Stimulated activated CD4-positive, alpha-beta T cell treated with anti-CD3 and anti-CD28 coated beads, Interleukin-15, amount 100 ng/mL, for 48 hours (primary cell): ENCODE measurements at regions not wholly inside any gene's neighbourhood (a gene's known extent, or its start where the extent isn't known, plus 50 kb on each side); places are given as distances from the start of the nearest gene placed in this dataset.

ENCODE experiments used
- DNase-seq, 2 donors: peaks; one replicate each; pipeline ENCODE4 v3.0.0-alpha.2; 2020; ENCODE audit warnings: low read depth in 2 of 2

GRCh38 chr9:120291050-120291449, 288.9 kb downstream of the CDK5RAP2 start:
- DNase-seq = no peak

GRCh38 chr9:120289990-120290975, 289.7 kb downstream of the CDK5RAP2 start:
- DNase-seq = no peak

GRCh38 chr9:120289098-120289497, 290.9 kb downstream of the CDK5RAP2 start:
- DNase-seq = no peak

- DNase-seq = no peak
Observed at GRCh38 chr9:120286530-120286929, 293.4 kb downstream of the CDK5RAP2 start.

- no peak for DNase-seq
Observed at GRCh38 chr9:120284821-120285220, 295.1 kb downstream of the CDK5RAP2 start.

- DNase-seq = no peak
Observed at GRCh38 chr9:120281665-120282064, 298.3 kb downstream of the CDK5RAP2 start.

GRCh38 chr9:120267929-120268328, 312.0 kb downstream of the CDK5RAP2 start:
- DNase-seq = no peak

GRCh38 chr9:120265791-120266190, 314.2 kb downstream of the CDK5RAP2 start:
- DNase-seq = no peak

- no peak for DNase-seq
Observed at GRCh38 chr9:120264528-120264927, 315.4 kb downstream of the CDK5RAP2 start.

GRCh38 chr9:120263836-120264235, 316.1 kb downstream of the CDK5RAP2 start:
- no peak for DNase-seq

GRCh38 chr9:120261419-120261818, 318.5 kb downstream of the CDK5RAP2 start:
- DNase-seq = no peak

GRCh38 chr9:120259100-120259499, 320.9 kb downstream of the CDK5RAP2 start:
- no peak for DNase-seq

- no peak for DNase-seq
Observed at GRCh38 chr9:120258096-120258495, 321.9 kb downstream of the CDK5RAP2 start.

GRCh38 chr9:120257483-120257882, 322.5 kb downstream of the CDK5RAP2 start:
- no peak for DNase-seq

- DNase-seq = no peak
Observed at GRCh38 chr9:120256146-120256545, 323.8 kb downstream of the CDK5RAP2 start.

GRCh38 chr9:120252248-120252647, 327.7 kb downstream of the CDK5RAP2 start:
- no peak for DNase-seq

GRCh38 chr9:120242116-120242811, 337.7 kb downstream of the CDK5RAP2 start:
- DNase-seq = no peak

- DNase-seq = no peak
Observed at GRCh38 chr9:120236596-120236995, 343.4 kb downstream of the CDK5RAP2 start.

GRCh38 chr9:120235081-120235480, 344.9 kb downstream of the CDK5RAP2 start:
- DNase-seq = no peak

- DNase-seq = no peak
Observed at GRCh38 chr9:120230227-120230626, 349.7 kb downstream of the CDK5RAP2 start.

GRCh38 chr9:120221844-120222243, 358.1 kb downstream of the CDK5RAP2 start:
- no peak for DNase-seq

GRCh38 chr9:120214332-120214731, 365.6 kb downstream of the CDK5RAP2 start:
- DNase-seq = no peak

- DNase-seq = no peak
Observed at GRCh38 chr9:120212853-120213200, 367.1 kb downstream of the CDK5RAP2 start.
